HG03442 (cell line): ENCODE measurements at regions not wholly inside any gene's neighbourhood (a gene's known extent, or its start where the extent isn't known, plus 50 kb on each side); places are given as distances from the start of the nearest gene placed in this dataset.

ENCODE experiments used
- ATAC-seq: cut with Tn5 transposase; IDR thresholded peaks from one replicate; pipeline ENCODE4 v1.9.1; 2021; ENCODE audit warnings: mild to moderate bottlenecking, moderate library complexity; ENCODE audit not compliant: unreplicated experiment

DNA sequence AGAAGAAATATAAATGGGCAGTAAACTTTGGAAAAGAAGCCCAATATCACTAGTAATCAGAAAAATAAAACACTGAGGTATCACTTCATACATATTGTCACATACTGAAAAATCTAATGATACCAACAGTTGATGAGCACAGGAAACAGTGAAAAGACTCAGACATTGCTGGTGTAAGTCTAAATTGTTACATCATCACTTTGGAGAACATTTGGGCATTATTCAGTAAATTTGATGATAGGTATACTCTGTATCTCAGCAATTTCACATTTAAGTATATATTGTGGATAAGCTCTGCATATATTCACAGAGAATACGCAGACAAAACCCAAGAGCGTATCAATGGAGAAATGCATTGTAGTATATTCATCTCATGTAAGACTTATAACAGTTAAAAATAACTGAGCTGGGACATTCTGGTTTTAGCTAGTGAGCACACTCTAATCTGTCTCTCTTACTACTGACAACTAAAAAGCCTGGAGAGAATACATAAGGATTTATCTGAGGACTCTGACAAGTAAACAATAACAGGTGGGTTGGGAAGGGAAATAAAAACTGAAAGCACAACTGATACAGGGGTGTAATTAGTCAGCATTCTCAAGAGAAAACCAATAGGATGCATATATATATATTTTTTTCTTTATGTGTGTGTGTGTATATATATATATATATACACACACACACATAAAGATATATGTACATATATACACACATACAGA, 212.7 kb upstream of the JUN start:
- peak; percentile 82 for ATAC-seq

GRCh38 chr1:58997060-58997411, 213.2 kb upstream of the JUN start:
- peak; percentile 57 for ATAC-seq

DNA sequence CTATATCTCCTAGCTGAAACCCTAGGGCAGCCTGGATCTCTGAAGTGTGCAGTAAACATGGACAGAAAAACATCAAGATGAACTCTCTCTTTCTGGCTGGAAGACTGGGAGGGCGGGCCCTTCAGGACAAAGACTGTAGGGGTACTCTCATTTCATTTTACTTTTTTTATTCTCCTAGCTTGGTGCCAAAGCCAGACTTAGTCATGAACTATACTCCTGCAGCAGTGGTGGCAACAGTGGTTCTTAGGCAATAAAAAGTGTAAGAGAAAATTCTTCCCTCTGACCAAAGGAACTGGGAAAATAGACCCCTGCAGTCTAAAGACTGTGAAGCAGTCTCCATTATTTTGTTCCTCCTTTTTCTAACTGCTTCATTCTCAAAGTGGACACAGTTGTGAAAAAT, 213.8 kb upstream of the JUN start:
- no peak for ATAC-seq

DNA sequence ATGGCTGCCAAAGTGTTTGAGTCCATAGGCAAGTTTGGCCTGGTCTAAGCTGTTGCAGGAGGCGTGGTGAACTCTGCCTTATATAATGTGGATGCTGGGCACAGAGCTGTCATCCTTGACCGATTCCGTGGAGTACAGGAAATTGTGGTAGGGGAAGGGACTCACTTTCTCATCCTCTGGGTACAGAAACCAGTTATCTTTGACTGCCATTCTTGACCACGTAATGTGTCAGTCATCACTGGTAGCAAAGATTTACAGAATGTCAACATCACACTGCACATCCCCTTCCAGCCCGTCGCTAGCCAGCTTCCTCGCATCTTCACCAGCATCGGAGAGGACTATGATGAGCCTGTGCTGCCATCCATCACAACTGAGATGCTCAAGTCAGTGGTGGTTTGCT, 215.8 kb upstream of the JUN start:
- no peak for ATAC-seq

- ATAC-seq, result no peak
Observed at GRCh38 chr1:59004755-59005154, 220.9 kb upstream of the JUN start.

- ATAC-seq, result peak; percentile 46
Observed at GRCh38 chr1:59005491-59006288, 221.8 kb upstream of the JUN start.

GRCh38 chr1:59006289-59006658, 222.4 kb upstream of the JUN start:
- no peak for ATAC-seq

GRCh38 chr1:59006932-59007331, 223.1 kb upstream of the JUN start:
- ATAC-seq, result no peak

GRCh38 chr1:59007429-59007819, 223.6 kb upstream of the JUN start:
- no peak for ATAC-seq

DNA sequence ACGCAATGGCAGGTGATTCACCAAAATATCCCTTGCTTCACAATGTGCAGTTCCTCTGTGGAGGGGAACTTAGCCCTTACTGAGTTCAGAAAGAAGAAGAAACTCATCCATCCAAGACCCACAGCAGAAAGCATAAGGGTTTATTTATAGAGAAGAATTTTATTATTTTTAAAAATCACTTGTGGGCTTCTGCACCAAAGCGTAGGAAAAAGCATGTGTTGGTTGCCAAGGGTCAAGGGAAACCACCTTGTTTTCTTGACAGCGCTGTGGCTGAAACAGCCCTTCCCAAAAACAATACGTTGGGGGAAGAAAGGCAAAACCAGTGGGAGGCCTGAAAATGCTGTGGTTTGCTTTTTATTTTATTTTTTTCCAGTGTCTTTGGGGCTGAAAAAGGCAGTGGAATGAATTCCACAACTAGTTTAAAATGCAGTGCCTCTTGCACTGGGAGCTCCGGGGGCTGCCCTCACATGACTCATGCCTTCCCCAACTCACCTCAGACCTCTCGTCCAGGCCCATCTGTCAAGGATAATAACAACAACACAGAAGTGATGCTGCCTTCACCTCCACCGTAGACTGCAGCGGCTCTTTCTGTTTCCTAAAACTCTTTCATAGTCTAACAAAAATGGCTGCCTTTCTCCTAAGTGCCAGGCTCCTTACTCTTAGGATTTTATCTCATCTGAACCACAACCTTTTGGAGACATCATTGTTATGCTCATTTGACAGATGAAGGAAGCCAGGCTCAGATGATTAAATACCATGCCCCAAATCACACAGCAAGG, 224.2 kb upstream of the JUN start:
- peak; percentile 55 for ATAC-seq

DNA sequence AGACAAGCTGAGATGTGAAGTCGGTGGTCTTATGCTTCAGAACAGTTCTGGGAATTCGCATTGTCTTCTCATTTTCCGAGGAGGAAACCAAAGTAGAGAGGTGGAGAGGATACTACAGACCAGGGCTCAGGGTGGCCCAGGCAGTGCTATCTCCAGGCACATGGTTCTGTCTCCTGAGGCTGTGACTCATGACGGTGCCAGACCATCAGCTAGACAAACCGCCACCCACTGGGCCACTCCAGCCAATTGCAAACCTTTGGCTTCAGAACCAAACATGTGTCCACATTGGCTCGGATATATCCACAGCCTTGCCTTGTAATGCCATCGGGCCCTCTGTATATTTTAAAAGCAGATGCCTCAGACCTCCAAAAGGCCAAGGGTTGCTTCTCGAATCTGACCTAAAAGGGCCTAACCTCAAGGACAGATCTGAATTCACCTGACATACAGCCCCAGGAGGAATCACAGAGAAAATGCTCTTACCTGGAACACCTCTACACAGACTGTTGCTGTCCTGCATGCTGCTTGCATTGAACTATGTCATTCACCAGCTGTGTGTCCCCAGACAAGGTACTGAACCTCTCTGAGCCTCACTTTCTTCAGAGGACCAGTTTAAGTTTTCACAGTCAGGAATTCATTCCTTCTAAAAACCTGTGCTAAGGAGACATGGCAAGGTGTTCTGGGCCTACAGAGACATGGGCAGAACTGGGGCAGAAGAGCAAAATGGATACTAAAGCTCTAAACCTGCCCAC, 224.9 kb upstream of the JUN start:
- ATAC-seq, result no peak

DNA sequence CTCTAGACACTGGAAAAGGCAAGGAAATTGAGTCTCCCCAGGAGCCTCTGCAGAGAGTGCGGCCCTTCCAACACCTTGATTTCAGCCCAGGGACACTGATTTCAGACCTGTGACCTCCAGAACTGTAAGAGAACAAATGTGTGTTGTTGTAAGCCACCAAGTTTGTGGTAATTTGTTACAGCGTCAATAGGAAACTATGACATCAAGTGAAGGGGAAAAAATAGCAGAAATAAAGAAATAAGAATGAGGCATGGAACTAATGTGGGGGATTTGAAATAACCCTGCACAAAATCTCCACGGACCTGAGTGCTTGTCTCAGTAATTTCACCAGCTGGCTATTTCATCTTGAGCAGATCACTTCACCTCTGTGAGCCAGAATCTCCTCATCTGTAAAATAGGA, 227.8 kb upstream of the JUN start:
- ATAC-seq, result no peak

DNA sequence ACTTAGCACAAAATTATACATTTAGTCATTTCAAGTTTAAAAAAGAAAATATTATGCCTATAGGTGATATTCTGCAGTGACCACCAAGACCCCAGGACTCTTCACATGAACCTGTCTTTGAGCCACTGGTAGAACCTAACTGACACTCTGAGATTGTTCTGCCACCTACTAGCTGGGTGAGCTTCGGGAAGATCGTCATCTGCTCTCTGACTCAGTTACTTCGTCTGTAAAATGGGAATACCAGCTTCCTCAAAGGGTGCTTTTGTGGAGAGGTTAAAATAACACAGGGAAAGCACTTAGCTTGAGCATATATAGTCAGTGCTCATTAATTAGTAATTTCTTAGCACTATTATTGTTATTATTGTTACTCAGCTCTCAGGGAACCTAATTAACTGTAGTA, 228.5 kb upstream of the JUN start:
- ATAC-seq, result no peak

DNA sequence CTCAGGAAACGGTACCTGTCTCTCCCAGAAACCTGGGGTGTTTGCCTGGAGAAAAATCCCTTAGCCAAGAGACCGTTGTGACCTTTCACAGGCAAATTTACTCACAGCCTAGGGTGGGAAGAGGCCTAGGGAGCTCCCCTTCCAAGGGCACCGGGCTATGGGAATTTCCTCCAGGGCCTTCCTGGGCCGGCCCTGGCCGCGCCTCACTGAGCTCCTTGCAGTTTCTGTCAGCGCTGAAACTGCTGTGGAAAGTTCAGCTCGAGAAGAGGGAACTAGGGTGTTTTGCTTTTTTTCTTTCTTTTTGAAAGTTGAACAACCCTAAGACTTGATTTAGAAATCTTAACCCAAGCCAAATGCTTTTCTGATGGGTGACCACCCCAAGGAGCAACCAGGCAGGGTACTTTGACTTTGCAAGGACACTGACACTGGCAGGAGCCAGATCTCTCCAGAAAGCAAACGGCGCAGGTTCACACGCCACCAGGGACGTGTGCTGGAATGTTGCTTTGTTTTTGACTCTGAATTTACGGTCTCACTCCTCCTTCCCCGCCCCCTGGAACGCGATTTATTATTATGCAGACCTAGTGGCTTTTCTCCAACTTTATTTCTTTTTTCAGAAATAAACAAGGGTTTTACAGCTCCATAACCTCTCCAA, 229.6 kb upstream of the JUN start:
- peak; percentile 55 for ATAC-seq

GRCh38 chr1:59013928-59014279, 230.1 kb upstream of the JUN start:
- ATAC-seq, result no peak

DNA sequence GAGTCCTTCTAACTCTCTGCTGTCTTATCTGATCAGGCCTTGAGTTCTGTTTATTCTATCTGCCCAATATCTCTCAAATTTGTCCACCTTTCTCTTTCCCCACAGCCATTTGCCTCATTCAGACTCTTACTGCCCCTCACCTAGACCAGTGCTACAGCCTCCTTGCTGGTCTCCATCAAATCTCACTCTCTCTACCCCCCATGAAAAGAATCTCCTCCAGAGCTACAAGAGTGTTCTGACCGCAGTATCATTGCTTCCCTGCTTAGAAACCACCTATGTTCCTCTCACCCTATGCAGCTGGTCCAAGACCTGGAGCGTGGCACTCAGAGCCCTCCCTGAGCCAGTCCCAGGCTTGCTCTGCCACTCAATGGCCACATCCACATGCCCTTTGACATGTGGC, 231.0 kb upstream of the JUN start:
- no peak for ATAC-seq

GRCh38 chr1:59015708-59016107, 231.9 kb upstream of the JUN start:
- no peak for ATAC-seq

DNA sequence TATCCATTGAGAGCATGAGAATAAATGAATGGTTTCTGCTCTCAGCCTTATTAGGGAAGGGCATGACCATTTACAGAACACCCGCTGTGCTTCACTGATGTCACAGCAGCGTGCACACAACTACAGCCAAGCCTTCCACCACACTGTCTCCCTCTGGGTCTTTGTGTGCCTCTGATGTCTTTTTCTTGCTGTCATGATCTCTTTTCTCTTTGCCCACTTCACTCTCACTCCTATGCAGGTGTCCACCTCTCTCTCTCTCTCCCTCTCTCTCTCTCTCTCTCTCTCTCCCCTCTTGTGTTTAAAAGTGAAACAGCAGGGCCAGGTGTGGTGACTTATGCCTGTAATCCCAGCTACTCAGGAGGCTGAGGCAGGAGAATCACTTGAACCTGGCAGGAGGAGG, 232.5 kb upstream of the JUN start:
- no peak for ATAC-seq

DNA sequence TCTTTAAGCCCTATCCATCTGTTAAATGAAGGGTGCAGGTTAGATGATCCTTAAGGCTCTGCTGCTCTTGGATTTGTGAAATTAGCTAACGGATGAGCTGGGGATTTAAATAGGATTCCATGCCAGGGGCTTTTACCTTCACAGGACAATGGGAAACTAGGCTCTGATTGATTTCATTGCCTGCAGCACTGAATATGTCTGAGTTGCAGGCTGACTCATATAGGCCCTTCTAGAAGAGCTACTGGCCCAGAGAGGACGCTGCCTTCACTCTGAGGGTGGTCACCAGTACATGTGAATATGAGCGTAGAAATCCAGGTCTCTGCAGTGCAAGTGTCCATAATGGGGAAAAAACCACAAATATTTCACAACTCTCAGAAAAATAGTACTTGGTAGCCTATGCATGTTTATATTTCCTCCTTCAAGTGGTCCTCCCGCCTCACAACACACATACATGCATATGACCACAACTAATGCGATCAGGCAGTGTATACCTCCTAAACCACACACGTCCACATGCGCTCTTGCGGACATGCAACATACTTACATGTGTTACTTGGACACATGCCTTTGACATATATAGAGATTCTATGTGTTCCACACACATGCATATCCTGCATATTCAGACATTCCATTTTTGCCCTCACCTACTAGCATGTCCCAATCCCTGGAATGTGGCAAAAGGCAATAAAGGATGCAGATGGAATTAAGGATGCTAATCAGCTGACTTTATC, 233.8 kb upstream of the JUN start:
- ATAC-seq, result no peak

GRCh38 chr1:59018446-59018845, 234.6 kb upstream of the JUN start:
- ATAC-seq, result no peak
